ENCODE measurements at regions not wholly inside any gene's neighbourhood (a gene's known extent, or its start where the extent isn't known, plus 50 kb on each side); places are given as distances from the start of the nearest gene placed in this dataset.

- no peak for ATAC-seq
Measured at GRCh38 chr6:43966853-43967718, 160.2 kb downstream of the MRPL14 start.

- no peak for ATAC-seq
Measured at GRCh38 chr6:43966374-43966658, 160.9 kb downstream of the MRPL14 start.

- ATAC-seq = no peak
Measured at GRCh38 chr6:43965628-43966373, 161.5 kb downstream of the MRPL14 start.

DNA sequence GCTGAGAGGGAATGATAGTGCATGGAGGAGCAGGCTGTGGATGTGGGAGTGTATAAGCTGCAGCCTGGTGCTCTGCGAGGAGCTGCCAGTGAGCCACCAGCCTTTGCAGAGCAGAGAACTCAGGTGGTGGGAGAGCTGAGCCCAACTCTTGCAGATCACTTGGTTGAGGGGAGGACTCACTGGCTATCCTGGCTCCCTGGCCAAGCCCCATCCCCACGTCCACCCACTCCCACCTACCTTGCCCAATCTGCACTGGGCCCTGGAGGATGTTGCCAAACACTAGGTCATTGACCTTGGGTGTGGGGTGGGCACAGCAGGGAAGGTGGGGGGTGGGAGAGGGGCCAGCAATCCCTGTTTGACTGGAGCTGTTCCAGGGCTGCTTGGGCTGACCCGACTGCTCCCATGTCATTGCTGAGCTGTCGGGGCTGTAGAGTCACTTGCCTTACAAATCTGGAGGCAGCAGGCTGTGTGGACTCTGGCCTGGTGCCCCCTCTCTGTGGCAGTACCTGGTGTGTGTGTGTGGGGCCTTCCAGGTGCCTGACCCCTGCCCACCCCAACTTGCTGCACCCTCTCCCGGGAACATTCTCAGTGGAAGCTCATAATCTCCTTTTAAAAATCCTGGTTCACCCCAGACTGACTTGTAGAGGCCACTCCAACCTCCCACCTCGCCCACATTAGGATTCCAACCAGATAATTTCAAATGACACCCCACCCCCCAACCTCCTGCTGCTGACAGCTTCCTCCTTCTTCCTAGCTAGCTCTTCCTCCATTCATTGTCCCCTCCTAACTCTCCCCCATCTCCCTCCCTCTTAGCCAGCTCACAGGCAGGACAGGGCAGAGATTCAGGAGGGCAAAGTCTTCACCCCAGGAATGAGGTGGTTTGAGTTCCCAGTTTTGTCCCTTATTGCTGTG is 162.3 kb downstream of the MRPL14 start:
- ATAC-seq = no peak

GRCh38 chr6:43963877-43964658 is 163.2 kb downstream of the MRPL14 start:
- no peak for ATAC-seq

DNA sequence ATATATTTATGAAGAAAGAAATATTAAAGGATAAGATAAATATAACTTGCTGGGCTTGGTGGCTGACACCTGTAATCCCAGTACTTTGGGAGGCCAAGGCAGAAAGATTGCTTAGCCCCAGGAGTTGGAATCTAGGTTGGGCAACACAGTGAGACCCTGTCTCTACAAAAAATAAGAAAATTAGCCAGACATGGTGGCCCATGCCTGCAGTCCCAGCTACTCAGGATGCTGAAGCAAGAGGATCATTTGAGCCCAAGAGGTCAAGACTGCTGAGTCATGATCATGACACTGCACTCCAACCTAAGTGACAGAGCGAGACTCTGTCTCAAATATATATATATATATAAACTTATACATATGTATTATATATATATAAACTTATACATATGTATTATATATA is 164.0 kb downstream of the MRPL14 start:
- ATAC-seq = no peak

DNA sequence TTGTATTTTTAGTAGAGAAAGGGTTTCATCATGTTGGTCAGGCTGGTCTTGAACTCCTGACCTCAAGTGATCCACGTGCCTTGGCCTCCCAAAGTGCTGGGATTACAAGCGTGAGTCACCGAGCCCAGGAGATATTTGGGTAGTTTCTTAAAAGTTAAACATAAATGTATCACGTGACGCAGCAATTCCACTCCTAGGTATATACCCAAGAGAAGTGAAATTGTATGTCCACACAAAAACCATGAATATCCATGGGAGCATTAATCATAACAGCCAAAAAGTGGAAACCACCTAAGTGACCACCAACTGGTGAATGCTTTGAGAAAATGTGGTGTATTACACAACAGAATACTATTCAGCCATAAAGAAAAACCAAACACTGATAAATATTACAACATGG is 164.8 kb downstream of the MRPL14 start:
- ATAC-seq = no peak

GRCh38 chr6:43957273-43957672 is 170.0 kb downstream of the MRPL14 start:
- ATAC-seq = no peak

- ATAC-seq = no peak
Measured at GRCh38 chr6:43956478-43956877, 170.8 kb downstream of the MRPL14 start.

GRCh38 chr6:43954311-43955131 is 172.7 kb downstream of the MRPL14 start:
- ATAC-seq = no peak

- no peak for ATAC-seq
Measured at GRCh38 chr6:43953794-43954310, 173.4 kb downstream of the MRPL14 start.

GRCh38 chr6:43953256-43953655 is 174.0 kb downstream of the MRPL14 start:
- no peak for ATAC-seq

- ATAC-seq = no peak
Measured at GRCh38 chr6:43952746-43953145, 174.5 kb downstream of the MRPL14 start.

DNA sequence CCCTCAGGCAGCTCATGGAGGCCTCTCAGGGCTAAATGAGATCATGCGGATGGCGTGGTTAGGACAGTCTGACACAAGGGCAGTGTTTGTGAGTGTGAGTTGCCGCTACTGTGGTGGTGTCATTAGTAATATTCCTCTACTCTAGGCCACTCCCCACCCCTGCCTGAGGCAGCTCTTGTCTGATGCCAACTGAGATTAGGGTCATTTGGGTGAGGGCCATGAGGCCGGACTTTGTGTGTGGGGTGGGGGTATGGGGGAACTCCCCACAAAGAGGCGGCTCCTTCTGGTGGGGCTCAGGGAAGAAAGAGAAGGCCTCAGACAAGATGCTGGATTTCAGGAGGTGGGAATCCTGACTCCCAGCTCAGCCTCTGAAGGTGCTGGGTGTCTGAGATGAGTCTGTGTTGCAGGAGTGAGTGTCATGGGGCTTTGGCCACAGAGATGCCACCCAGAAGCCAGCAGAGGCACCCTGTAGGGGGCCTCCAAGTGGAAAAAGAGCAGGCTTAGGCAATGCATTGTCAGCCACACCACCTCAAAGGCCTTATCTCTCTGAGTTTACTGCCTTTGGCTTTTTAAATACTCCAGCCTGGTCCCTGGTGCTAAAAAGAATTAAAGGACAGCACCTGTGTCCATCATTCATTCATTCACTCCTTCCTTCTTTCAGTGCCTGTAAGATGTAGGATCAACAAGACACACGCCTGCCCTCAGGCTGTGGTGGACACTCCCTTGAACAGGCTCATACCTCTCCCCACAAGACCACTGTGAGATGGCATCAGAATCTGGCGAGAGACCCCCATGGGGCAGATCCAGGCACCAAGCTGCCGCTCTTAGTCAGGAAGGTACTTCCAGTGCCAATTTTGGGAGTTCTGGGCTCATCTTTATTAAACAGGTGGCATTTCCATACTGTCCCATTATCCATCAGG is 175.2 kb downstream of the MRPL14 start:
- ATAC-seq = peak; percentile 5

- peak; percentile 56 for ATAC-seq
Measured at GRCh38 chr6:43951063-43951755, 176.0 kb downstream of the MRPL14 start.

GRCh38 chr6:43950731-43951062 is 176.6 kb downstream of the MRPL14 start:
- ATAC-seq = no peak

GRCh38 chr6:43950051-43950605 is 177.1 kb downstream of the MRPL14 start:
- ATAC-seq = no peak

DNA sequence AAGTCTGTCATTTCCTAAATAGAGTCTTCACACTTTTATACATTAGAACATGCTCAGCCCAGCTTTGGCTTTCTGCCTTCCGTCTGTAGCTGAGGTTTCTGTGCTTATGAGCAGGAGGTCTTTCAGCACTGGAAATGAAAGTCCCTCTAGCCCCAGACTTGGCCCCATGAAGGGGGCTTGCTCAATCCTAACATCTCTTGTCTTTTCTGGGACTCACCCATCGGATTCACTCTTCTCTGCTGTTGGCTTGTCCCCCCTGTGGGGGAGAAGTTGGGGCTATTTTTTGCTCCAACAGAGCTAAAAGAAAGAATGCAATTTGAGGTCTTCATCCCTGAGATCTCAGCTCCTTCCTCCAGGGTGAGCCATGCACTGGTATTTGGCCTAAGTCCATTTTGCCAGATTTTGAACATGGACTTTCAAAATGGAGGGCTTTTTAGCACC is 177.7 kb downstream of the MRPL14 start:
- no peak for ATAC-seq

Data from esophagus mucosa (tissue), 1 donor.